LNCaP clone FGC (cell line): ENCODE measurements at regions not wholly inside any gene's neighbourhood (a gene's known extent, or its start where the extent isn't known, plus 50 kb on each side); places are given as distances from the start of the nearest gene placed in this dataset.

ENCODE experiments used
- DNase-seq: peaks from one replicate; pipeline ENCODE4 v3.0.0-alpha.2; 2011; ENCODE audit warnings: low read depth
- H3K4me3 ChIP-seq: 2 replicates; pipeline ENCODE4 v1.5.1; 2011; ENCODE audit warnings: mild to moderate bottlenecking, low read depth, low read length, control low read depth
- TF ChIP-seq, protein P1 (sequence below): IDR thresholded peaks from 2 replicates; pipeline ENCODE4 v1.5.1; 2012; ENCODE audit warnings: mild to moderate bottlenecking; ENCODE audit not compliant: control insufficient read depth, insufficient read depth; ENCODE audit errors: extremely low read depth

- TF ChIP-seq, protein P1, sequence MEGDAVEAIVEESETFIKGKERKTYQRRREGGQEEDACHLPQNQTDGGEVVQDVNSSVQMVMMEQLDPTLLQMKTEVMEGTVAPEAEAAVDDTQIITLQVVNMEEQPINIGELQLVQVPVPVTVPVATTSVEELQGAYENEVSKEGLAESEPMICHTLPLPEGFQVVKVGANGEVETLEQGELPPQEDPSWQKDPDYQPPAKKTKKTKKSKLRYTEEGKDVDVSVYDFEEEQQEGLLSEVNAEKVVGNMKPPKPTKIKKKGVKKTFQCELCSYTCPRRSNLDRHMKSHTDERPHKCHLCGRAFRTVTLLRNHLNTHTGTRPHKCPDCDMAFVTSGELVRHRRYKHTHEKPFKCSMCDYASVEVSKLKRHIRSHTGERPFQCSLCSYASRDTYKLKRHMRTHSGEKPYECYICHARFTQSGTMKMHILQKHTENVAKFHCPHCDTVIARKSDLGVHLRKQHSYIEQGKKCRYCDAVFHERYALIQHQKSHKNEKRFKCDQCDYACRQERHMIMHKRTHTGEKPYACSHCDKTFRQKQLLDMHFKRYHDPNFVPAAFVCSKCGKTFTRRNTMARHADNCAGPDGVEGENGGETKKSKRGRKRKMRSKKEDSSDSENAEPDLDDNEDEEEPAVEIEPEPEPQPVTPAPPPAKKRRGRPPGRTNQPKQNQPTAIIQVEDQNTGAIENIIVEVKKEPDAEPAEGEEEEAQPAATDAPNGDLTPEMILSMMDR: no peak
- no peak for DNase-seq
- H3K4me3 ChIP-seq: no peak overlapping the region
These were observed 88.7 kb downstream of the IGLL5 start for GRCh38 chr22:22976033-22976922.

DNA sequence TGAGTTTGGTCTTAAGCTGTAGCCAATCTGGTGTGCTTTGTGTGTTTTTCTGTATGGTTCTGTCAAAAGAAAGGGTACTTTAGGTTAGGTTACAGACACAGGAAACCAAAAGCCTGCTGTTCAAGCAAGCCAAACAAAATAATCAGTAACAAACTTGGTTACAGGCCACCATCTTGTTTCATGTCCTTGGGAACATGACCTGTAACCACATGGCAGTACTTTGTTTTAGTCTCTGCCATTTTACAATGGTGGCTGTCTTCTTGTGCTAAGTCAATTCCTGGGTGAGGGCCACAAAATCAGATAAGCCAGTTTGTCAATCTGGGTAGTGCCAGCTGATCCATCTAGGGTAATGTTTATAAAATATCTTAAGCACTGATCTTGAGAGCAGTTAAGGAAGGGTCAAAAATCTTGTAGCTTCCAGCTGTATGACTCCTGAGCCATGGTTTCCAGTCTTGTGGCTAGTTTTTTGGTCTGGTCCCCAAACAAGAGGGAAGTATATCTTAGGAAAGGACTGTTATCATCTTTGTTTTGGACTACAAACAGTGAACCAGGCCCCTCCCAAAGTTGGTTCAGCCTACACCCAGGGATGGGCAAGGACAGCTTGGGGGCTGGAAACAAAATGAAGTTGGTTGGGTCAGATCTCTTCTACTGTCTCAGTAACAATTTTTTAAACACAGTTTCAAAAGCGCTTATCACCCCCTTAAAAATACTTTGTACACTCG lies 90.0 kb downstream of the IGLL5 start:
- TF ChIP-seq, protein P1: no peak

GRCh38 chr22:22978637-22979036 lies 91.0 kb downstream of the IGLL5 start:
- no peak overlapping the region for H3K4me3 ChIP-seq
- no peak for DNase-seq
- TF ChIP-seq, protein P1: no peak

More for the DNA sequence above, 90.0 kb downstream of the IGLL5 start:
- DNase-seq: no peak
- H3K4me3 ChIP-seq: no peak overlapping the region

- TF ChIP-seq, protein P1: no peak
- DNase-seq: no peak
These were observed 91.1 kb upstream of the GNAZ start for GRCh38 chr22:22979121-22979724.

DNA sequence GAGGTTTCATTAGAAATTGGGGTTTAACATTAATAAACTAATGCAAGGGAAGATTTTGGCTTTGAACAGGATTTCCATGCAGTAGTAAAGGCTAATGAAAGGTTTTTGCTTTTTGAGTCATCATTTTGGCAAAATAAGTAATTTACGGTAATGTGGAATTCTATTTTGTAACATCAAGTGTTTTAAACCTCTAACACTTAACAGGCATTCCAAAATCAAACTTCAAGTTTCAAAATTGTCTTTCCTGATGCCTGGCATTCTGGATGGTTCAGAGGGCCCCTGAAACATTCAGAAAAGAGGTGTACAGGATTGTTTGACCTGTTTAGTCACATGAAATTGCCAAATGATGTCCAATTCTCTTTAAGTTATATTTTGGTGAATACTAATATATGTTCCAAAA lies 90.4 kb upstream of the GNAZ start:
- H3K4me3 ChIP-seq: no peak overlapping the region
- TF ChIP-seq, protein P1: no peak
- DNase-seq: no peak

More at GRCh38 chr22:22979121-22979724, 91.1 kb upstream of the GNAZ start:
- H3K4me3 ChIP-seq: no peak overlapping the region

DNA sequence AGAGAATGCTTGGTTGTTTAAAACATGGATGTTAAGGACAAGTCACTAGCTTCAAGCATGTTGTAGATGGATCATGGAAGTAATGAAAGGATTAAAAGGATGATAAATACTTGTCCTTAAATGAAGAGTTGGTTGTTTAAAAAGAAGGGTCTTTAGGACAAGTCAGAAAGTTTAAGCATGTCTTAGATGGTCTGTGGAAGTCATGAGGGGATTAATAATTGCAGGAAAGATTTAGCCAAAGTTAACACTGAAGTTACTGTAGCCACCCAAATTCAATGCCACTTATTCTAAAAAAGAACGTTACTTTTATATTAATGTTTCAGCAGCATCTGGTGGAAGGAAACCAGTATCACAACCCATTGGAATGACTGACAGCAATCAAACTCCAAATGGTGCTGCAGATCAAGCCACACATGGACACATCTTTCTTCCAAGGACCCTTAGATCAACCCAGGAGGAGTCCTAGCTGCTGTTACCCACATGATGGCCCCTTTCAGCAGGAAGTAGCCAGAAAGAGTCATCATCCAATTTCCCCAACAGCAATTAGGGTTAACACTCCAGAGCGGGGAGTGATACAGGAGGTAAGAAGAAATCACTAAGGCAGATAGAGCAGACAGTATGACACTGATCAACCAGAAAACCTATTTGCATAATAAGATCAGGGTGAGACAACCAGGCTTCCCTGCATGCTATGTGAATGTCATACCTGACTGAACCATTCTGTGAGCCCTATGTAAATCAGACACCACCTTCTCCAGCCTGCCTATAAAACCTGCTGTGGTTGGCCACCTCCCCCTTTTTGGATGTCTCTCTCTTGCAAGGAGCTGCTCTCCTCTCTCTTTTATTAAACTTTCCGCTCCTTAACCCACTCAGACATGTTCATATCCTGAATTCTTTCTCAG lies 88.4 kb upstream of the GNAZ start:
- no peak for DNase-seq
- TF ChIP-seq, protein P1: no peak
- no peak overlapping the region for H3K4me3 ChIP-seq
